Left renal cortex interstitium (tissue), 4 donors: ENCODE measurements at regions not wholly inside any gene's neighbourhood (a gene's known extent, or its start where the extent isn't known, plus 50 kb on each side); places are given as distances from the start of the nearest gene placed in this dataset.
"Not testable (repeated sequence)": the region's sequence is repeated elsewhere in the genome, so short reads cannot be mapped to it uniquely, and the experiment has no call there.

Experiments
- DNase-seq, 4 donors: peaks; one replicate each; pipeline ENCODE4 v3.0.0-alpha.2; 2013; ENCODE audit warnings: low read depth in 4 of 4, low spot score in 2 of 4, missing footprints in 1 of 4

DNA sequence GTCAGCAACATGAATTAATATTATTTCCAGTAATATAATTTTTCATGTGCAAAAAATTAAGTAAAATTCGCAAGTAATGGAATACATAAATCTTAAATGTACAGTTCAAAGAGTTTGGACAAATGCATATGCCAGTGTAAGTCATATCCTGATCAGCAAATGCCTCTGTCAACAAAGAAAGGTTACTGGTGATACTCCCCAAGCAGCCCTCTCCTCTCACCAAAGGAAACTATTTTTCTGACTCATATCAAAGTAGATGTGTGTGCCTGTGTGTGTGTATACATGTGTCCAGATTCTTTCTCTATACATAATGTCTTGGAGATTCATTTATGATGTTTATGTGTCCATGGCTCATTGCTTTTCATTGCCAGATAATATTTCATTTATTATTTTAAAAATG is 1035.0 kb downstream of the SLC16A7 start:
- no peak for DNase-seq

- DNase-seq: no peak
Measured at GRCh38 chr12:60644076-60644475, 1048.2 kb downstream of the SLC16A7 start.

DNA sequence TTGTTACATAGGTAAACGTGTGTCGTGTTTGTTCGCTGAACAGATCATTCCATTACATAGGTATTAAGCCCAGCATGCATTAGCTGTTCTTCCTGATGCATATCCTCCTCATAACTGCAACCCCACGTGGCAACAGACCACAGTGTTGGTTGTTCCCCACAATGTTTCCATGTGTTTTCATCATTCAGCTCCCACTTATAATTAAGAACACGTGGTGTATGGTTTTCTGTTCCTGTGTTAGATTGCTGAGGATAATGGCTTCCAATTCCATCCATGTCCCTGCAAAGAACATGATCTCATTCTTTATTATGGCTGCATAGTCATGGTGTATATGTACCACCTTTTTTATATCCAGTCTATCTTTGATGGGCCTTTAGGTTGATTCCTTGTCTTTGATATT is 1071.1 kb downstream of the SLC16A7 start:
- DNase-seq: no peak

DNA sequence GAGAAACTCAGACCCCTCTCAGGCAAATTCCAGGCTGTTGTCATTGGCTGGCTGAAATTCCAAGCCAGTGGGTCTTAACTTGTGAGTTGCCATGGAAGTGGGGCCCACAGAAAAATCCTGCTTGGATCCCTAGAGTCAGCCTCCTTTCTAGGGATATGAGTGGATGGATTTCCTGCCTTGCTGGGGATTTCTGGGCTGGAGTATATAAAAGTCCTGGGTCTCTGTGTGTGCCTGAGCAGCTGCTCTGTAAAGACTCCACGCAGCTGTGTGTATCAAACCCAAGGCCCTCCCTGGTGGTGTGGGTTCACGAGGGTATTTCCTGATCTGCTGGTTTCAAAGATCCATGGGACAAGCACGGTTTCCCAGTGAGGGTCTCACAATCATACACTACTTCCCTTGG is 1077.1 kb downstream of the SLC16A7 start:
- DNase-seq: no peak

GRCh38 chr12:60684988-60685655 is 1089.3 kb downstream of the SLC16A7 start:
- no peak for DNase-seq

- DNase-seq: no peak
Measured at GRCh38 chr12:60689137-60689536, 1093.3 kb downstream of the SLC16A7 start.

GRCh38 chr12:60693019-60693626 is 1097.3 kb downstream of the SLC16A7 start:
- DNase-seq: no peak

- DNase-seq: no peak
Measured at GRCh38 chr12:60704171-60704914, 1108.5 kb downstream of the SLC16A7 start.

DNA sequence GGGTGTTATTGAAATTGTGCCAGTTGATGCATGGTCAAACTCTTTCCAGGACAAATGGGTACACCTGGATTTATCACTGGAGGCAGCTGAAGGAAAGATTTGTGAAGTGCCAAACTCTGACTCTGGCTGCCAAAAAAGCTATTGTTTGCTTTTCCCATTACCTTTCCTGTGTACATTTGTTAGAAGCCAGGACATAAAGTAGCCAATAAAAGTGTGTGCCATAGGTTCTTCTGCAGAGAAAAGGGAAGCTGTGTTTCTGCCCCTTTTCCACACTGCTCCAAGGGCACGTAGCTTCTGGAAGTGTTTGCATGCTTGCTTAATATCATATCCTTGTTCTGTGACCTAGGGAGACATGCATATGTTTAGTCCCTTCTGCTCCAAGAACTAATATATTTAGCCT is 1114.4 kb downstream of the SLC16A7 start:
- DNase-seq: no peak

DNA sequence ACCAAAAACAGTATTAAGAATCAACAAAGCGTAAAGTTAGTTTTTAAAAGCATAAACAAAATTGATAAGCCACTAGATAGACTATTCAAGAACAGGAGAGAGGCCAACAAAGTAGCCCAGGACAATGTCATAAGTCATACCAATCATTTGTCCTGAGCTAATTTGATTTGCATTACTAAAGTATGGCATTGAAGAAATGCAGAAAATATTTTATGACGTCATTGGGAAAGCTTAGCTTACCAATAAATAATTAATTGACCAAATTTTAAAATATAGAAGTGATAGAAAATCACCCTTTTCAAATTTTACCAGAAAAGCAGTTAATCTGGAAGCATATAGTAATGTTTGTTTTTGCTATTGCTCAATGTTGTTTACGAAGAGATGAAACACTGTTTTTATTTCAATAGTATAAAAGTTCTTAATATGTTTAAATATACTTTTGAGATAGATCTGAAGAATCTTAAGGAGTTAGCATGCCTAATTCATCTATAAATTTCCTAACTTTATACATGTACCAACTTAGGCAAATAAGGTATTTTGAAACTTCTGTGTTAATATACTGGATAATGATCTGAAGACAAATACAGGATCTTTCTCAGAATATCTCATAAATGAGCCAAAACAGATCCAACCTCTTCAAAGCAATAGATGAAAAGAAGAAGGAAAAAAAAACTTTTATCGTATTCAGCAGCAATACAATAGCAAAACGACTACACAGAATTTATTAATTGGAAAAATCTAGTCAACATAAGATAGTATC is 1118.5 kb downstream of the SLC16A7 start:
- no peak for DNase-seq

DNA sequence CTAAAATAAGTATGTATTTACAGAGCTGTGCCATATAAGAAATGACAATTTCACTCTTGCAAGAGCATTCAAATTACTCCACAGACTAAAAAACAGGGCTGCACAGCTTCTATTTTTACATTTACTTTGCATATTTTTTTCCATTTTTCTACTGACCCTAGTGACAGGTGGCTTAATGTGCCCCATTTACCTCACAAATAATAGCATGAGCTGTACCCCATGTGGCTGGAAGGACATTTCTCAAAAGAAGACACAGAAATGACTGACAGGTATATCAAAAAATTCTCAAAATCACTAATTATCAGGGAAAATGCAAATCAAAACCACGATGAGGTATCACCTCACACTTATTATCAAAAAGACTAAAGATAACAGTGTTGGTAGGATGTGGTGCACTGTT is 1128.6 kb downstream of the SLC16A7 start:
- DNase-seq: no peak

GRCh38 chr12:60724984-60725383 is 1129.2 kb downstream of the SLC16A7 start:
- no peak for DNase-seq

DNA sequence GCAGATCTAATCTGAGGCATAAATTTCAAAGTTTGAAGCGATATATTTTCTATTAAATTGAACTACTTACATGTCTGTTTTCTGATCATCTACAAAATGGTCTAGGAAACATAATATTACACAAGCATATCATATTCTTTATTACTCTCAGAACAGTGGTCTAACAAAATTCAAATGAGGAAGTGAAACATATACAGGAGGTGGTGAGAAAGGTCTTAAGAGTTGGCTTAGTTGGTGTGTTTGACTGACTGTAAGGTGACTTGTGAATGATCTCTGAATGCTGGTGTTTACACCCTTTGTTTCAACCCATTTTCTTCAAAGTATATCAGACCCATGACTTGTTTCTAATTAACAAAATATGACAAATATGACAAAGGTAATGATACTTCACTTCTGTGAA is 1156.8 kb downstream of the SLC16A7 start:
- DNase-seq: no peak

GRCh38 chr12:60758224-60758623 is 1162.4 kb downstream of the SLC16A7 start:
- DNase-seq: no peak

DNA sequence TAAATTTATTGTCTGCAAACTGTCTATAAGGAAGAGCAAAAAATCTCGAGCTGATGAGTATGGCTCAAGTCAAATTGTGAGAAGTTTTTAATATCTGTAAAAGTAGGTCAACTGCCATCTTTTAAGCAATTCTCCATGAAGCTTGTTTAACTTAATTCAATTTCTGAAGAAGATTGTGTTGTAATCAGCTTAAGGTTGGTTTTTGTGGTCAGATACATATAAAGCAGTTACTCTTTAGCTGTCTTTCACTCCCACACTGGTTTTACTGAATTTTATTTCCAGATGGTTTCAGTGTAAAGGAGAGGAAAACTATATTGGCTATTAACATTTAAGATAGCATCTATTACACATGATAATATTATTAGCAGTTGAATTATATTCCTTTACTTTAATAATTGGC is 1165.1 kb downstream of the SLC16A7 start:
- DNase-seq: no peak

- not testable (repeated sequence) for DNase-seq
Measured at GRCh38 chr12:60801166-60801565, 1205.3 kb downstream of the SLC16A7 start.

GRCh38 chr12:60803147-60803546 is 1207.3 kb downstream of the SLC16A7 start:
- DNase-seq: no peak

GRCh38 chr12:60805364-60805763 is 1209.5 kb downstream of the SLC16A7 start:
- DNase-seq: no peak

- no peak for DNase-seq
Measured at GRCh38 chr12:60819794-60820193, 1224.0 kb downstream of the SLC16A7 start.

- DNase-seq: no peak
Measured at GRCh38 chr12:60822580-60822979, 1226.8 kb downstream of the SLC16A7 start.

GRCh38 chr12:60830381-60830780 is 1234.6 kb downstream of the SLC16A7 start:
- no peak for DNase-seq
